GM12878 (cell line): ENCODE measurements at regions not wholly inside any gene's neighbourhood (a gene's known extent, or its start where the extent isn't known, plus 50 kb on each side); places are given as distances from the start of the nearest gene placed in this dataset.

ENCODE experiments used
- ATAC-seq: fragments of 200-7000 bp; cut with Tn5 transposase; 3 replicates; pipeline ENCODE4 v1.9.1; 2020; ENCODE audit warnings: mild to moderate bottlenecking, moderate library complexity
- BruUV-seq: library from RNA; stranded (reverse); fragments of 400-500 nt; replicated peaks from 2 replicates; lab custom pipeline; 2021; lab: Mats Ljungman, UMichigan
- CTCF ChIA-PET: fragments of 300-600 bp; sonication (Branson Sonifier 250); formaldehyde crosslinking; extraction: SDS; loops from one replicate; lab custom pipeline; 2021; ENCODE audit warnings: inconsistent platforms; lab: Yijun Ruan, JAX
- POLR2A ChIA-PET: fragments of 350-600 bp; formaldehyde crosslinking; extraction: SDS; loops from one replicate; lab custom pipeline; 2021; ENCODE audit warnings: inconsistent platforms; lab: Charles Lee
- RAD21 ChIA-PET: fragments of 300-600 bp; sonication (Branson Sonifier 250); formaldehyde crosslinking; loops from one replicate; lab custom pipeline; 2023; ENCODE audit warnings: antibody characterized with exemption; ENCODE audit not compliant: unreplicated experiment; lab: Charles Lee
- SMC1A ChIA-PET: fragments of 300-600 bp; sonication (Branson Sonifier 250); formaldehyde crosslinking; loops from one replicate; lab custom pipeline; 2023; ENCODE audit not compliant: unreplicated experiment, uncharacterized antibody; lab: Charles Lee
- DNase-seq: peaks from one replicate; pipeline ENCODE4 v3.0.0-alpha.2; 2011; ENCODE audit warnings: low read depth, low spot score
- FAIRE-seq: peaks from 3 replicates; lab custom pipeline; 2011; peaks lifted over from hg19 to GRCh38; lab: Jason Lieb, UNC
- H2AFZ ChIP-seq: 2 replicates; pipeline ENCODE4 v1.6.0; 2011; ENCODE audit warnings: low read depth, low read length, control low read depth; ENCODE audit not compliant: control insufficient read depth
- H3K27ac ChIP-seq: 2 replicates; pipeline ENCODE4 v1.5.1; 2011; ENCODE audit warnings: control low read depth; ENCODE audit not compliant: control insufficient read depth, insufficient read depth
- H3K27me3 ChIP-seq, 2 experiments: replicated peaks in 1 of 2; 2 replicates each; pipeline versions ENCODE4 v1.6.0 to v1.6.1; 2011; ENCODE audit warnings: low read length in 1 of 2; ENCODE audit not compliant: control insufficient read depth in 2 of 2, insufficient read depth in 2 of 2
- H3K36me3 ChIP-seq, 2 experiments: 2 replicates each; pipeline ENCODE4 v1.5.1; 2011; ENCODE audit warnings: low read length in 1 of 2; ENCODE audit not compliant: control insufficient read depth in 2 of 2, insufficient read depth in 2 of 2
- H3K4me1 ChIP-seq: 2 replicates; pipeline ENCODE4 v1.6.1; 2011; ENCODE audit warnings: mild to moderate bottlenecking, low read length, moderate library complexity, mixed read lengths; ENCODE audit not compliant: control insufficient read depth, insufficient read depth
- H3K4me2 ChIP-seq: 2 replicates; pipeline ENCODE4 v1.6.0; 2011; ENCODE audit warnings: control low read depth; ENCODE audit not compliant: control insufficient read depth, insufficient read depth
- H3K4me3 ChIP-seq: fragments of 200-600 bp; sonication (generic); 2 replicates; pipeline ENCODE4 v1.5.1; 2016
- H3K79me2 ChIP-seq: 2 replicates; pipeline ENCODE4 v1.6.0; 2011; ENCODE audit warnings: low read length; ENCODE audit not compliant: control insufficient read depth, insufficient read depth
- H3K9ac ChIP-seq: 2 replicates; pipeline ENCODE4 v1.8.0; 2011; ENCODE audit warnings: low read length, control low read depth, mixed read lengths; ENCODE audit not compliant: control insufficient read depth, insufficient read depth
- H3K9me3 ChIP-seq: replicated peaks from 3 replicates; pipeline ENCODE4 v1.5.1; 2011; ENCODE audit warnings: mild to moderate bottlenecking, low read length; ENCODE audit not compliant: control insufficient read depth, insufficient read depth
- H4K20me1 ChIP-seq: 2 replicates; pipeline ENCODE4 v1.6.0; 2011; ENCODE audit not compliant: control insufficient read depth, insufficient read depth
- HSF1 ChIP-seq: fragments of 150-350 bp; IDR thresholded peaks from 2 replicates; pipeline ENCODE4 v1.6.1; 2014; ENCODE audit warnings: mild to moderate bottlenecking, low read depth, low read length
- PAX8 ChIP-seq: fragments of 450-650 bp; IDR thresholded peaks from 2 replicates; pipeline ENCODE4 v1.6.1; 2017; ENCODE audit warnings: mild to moderate bottlenecking, moderate library complexity
- SKIL ChIP-seq: fragments of 450-650 bp; IDR thresholded peaks from 2 replicates; pipeline ENCODE4 v1.6.1; 2017; ENCODE audit warnings: mild to moderate bottlenecking, low read depth, inconsistent platforms; ENCODE audit not compliant: poor library complexity, severe bottlenecking
- WGBS: methylation state at CpG from one replicate; pipeline ENCODE4 v1.1.6; 2016; ENCODE audit warnings: low lambda C conversion rate; ENCODE audit not compliant: insufficient replicate concordance, insufficient coverage; ENCODE audit errors: missing lambda C conversion rate; 5-methylcytosine and 5-hydroxymethylcytosine counted together
- in situ Hi-C: fragments of 300-500 bp; cut with MboI; formaldehyde crosslinking; loops from 9 replicates; pipeline ENCODE4 v1.14.3; 2018; ENCODE audit warnings: mixed read lengths
- intact Hi-C: fragments of 100-400 bp; cut with micrococcal nuclease; formaldehyde crosslinking; loops from one replicate; pipeline ENCODE4 v1.14.2; 2022; ENCODE audit not compliant: unreplicated experiment
- TF ChIP-seq, protein P1 (sequence below): IDR thresholded peaks from 2 replicates; pipeline ENCODE4 v1.6.1; 2011; ENCODE audit warnings: borderline replicate concordance, low read depth, mild to moderate bottlenecking, moderate library complexity, mixed read lengths, low read length; ENCODE audit not compliant: insufficient read depth; ENCODE audit errors: extremely low read length

DNA sequence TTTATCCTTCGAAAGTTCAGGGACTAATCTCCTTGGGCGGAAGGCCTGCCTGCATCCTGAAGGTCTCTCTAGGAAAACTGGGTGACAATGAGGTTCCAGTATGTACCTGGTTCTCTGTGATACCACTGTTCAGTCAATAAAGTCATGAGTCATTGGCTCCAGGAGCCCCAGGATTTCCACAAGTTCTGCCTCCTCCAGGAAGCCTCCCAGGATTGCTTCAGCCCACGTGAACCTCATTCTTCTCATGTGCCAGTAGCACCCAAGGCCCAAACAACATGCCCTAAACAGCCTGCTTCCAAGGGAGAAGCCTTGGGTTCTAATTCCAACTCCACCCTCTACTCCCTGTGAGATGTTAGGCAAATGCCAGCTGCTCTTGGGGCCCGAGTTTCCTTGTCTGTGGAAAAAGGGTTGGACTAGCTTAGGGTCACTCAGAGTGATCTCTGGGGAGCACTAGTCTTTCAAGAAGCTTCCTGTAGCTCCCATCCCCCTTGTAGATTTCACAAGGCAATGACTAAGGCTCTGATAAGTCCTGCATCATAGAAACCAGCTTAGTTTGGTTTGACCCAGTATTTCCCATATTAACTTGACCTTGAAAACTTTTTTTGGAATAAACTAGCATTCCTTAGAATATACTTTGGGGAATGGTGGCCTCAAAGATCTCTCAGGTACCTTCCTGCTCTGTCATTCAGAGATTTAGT lies 118.3 kb upstream of the ATP2B2 start:
- TF ChIP-seq HSF1 (no peak), PAX8 (no peak), SKIL (no peak)
- TF ChIP-seq, protein P1, sequence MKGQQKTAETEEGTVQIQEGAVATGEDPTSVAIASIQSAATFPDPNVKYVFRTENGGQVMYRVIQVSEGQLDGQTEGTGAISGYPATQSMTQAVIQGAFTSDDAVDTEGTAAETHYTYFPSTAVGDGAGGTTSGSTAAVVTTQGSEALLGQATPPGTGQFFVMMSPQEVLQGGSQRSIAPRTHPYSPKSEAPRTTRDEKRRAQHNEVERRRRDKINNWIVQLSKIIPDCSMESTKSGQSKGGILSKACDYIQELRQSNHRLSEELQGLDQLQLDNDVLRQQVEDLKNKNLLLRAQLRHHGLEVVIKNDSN, result no peak
- no peaks in the 10 kb centered on the region for H3K79me2 ChIP-seq
- no peak overlapping the region for H2AFZ ChIP-seq
- no peaks in the 10 kb centered on the region for H3K36me3 ChIP-seq
- 33% methylated on average over 4 of the region's 4 CpGs for WGBS
- FAIRE-seq (no peak), ATAC-seq (no peak), DNase-seq (no peak)
- no peaks in the 10 kb centered on the region for H3K4me1 ChIP-seq
- RAD21 ChIA-PET, result no interaction called here
- BruUV-seq, result no TSS peak
- intact Hi-C loops (no loop called here), in situ Hi-C loops (no loop called here)
- CTCF ChIA-PET, result no interaction called here
- no peak overlapping the region for H3K4me3 ChIP-seq
- no peak overlapping the region for H3K9ac ChIP-seq
- H3K27ac ChIP-seq, result no peak overlapping the region
- H4K20me1 ChIP-seq, result no peaks in the 10 kb centered on the region
- H3K9me3 ChIP-seq, result no peaks in the 10 kb centered on the region
- no peaks in the 10 kb centered on the region for H3K27me3 ChIP-seq
- no peak overlapping the region for H3K4me2 ChIP-seq
- POLR2A ChIA-PET, result interaction anchor here (0.6 kb wide), 1 partner anchor 228 kb away, joined by 3 read pairs; no protein-coding TSS in a partner anchor
- SMC1A ChIA-PET, result no interaction called here
